LHCN-M2 (cell line): ENCODE measurements at regions not wholly inside any gene's neighbourhood (a gene's known extent, or its start where the extent isn't known, plus 50 kb on each side); places are given as distances from the start of the nearest gene placed in this dataset.
"Not testable (repeated sequence)": the region's sequence is repeated elsewhere in the genome, so short reads cannot be mapped to it uniquely, and the experiment has no call there.

Experiments
- DNase-seq: peaks from one replicate; pipeline ENCODE4 v3.0.0-alpha.2; 2012; ENCODE audit warnings: low read depth

- DNase-seq = peak; percentile 64
Observed at GRCh38 chr2:174697255-174697654, 67.0 kb downstream of the CHRNA1 start.

GRCh38 chr2:174694920-174695319, 69.4 kb downstream of the CHRNA1 start:
- no peak for DNase-seq

GRCh38 chr2:174694196-174694878, 69.9 kb downstream of the CHRNA1 start:
- DNase-seq = no peak

GRCh38 chr2:174693344-174693743, 70.9 kb downstream of the CHRNA1 start:
- no peak for DNase-seq

- no peak for DNase-seq
Observed at GRCh38 chr2:174692256-174692919, 71.9 kb downstream of the CHRNA1 start.

GRCh38 chr2:174691201-174691779, 73.0 kb downstream of the CHRNA1 start:
- no peak for DNase-seq

GRCh38 chr2:174690026-174690425, 74.2 kb downstream of the CHRNA1 start:
- DNase-seq = no peak

GRCh38 chr2:174688079-174688478, 76.2 kb downstream of the CHRNA1 start:
- peak; percentile 45 for DNase-seq

- no peak for DNase-seq
Observed at GRCh38 chr2:174686430-174686829, 77.8 kb downstream of the CHRNA1 start.

- peak; percentile 69 for DNase-seq
Observed at GRCh38 chr2:174683392-174683759, 80.9 kb downstream of the CHRNA1 start.

GRCh38 chr2:174682578-174683391, 81.5 kb downstream of the CHRNA1 start:
- DNase-seq = peak; percentile 61

GRCh38 chr2:174682007-174682577, 82.2 kb downstream of the CHRNA1 start:
- DNase-seq = peak; percentile 41

- peak; percentile 59 for DNase-seq
Observed at GRCh38 chr2:174681099-174682006, 82.9 kb downstream of the CHRNA1 start.

GRCh38 chr2:174680221-174680620, 82.6 kb upstream of the WIPF1 start:
- DNase-seq = no peak

- no peak for DNase-seq
Observed at GRCh38 chr2:174678395-174678794, 80.8 kb upstream of the WIPF1 start.

- no peak for DNase-seq
Observed at GRCh38 chr2:174675615-174676014, 78.0 kb upstream of the WIPF1 start.

- no peak for DNase-seq
Observed at GRCh38 chr2:174673876-174674275, 76.3 kb upstream of the WIPF1 start.

- no peak for DNase-seq
Observed at GRCh38 chr2:174673440-174673839, 75.8 kb upstream of the WIPF1 start.

GRCh38 chr2:174671532-174671931, 73.9 kb upstream of the WIPF1 start:
- DNase-seq = not testable (repeated sequence)

- no peak for DNase-seq
Observed at GRCh38 chr2:174670446-174670845, 72.8 kb upstream of the WIPF1 start.

- DNase-seq = no peak
Observed at GRCh38 chr2:174669336-174669735, 71.7 kb upstream of the WIPF1 start.
